ENCODE measurements at regions not wholly inside any gene's neighbourhood (a gene's known extent, or its start where the extent isn't known, plus 50 kb on each side); places are given as distances from the start of the nearest gene placed in this dataset.
A peak's percentile ranks its signal among the peaks of the same experiment; 100 is the strongest.

DNA sequence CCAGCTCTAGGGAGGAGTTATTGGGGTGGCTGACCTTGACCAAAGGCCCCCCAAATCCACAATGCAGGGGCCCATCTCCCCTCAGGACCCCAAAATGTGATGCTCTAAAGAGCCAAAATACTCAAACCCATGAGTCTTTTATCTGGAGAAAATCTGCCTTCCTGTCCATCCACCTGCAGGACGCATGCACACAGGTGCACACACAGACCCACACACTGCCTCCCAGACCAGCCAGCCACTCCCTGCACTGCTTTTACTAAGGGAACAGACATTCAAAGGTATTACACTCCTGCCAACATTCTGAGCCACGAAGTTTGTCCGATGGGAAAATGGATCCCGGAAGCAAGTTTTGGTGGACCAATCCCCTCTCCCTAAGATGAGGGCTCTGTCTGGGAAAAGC, 76.1 kb upstream of the CDH5 start:
- Histone ChIP-seq H3K36me3 (no peaks in the 10 kb centered on the region), H3K9me3 (no peaks in the 10 kb centered on the region), H3K27ac (no peak overlapping the region), H3K4me3 (no peak overlapping the region), H3K4me1 (no peaks in the 10 kb centered on the region), H3K27me3 (peaks cover 3% of the 10 kb centered on the region)
- 96% methylated on average over 4 of the region's 4 CpGs for WGBS
- peak in 1 of 2 donors; percentile 41 for DNase-seq (ENCODE audit: low spot score in 2 of 2)
- TF ChIP-seq POLR2A (IDR thresholded peaks at IDR 0.05) (no peak), EP300 (IDR thresholded peaks at IDR 0.05) (no peak), POLR2AphosphoS5 (IDR thresholded peaks at IDR 0.05) (no peak)
- TF ChIP-seq, protein P1, sequence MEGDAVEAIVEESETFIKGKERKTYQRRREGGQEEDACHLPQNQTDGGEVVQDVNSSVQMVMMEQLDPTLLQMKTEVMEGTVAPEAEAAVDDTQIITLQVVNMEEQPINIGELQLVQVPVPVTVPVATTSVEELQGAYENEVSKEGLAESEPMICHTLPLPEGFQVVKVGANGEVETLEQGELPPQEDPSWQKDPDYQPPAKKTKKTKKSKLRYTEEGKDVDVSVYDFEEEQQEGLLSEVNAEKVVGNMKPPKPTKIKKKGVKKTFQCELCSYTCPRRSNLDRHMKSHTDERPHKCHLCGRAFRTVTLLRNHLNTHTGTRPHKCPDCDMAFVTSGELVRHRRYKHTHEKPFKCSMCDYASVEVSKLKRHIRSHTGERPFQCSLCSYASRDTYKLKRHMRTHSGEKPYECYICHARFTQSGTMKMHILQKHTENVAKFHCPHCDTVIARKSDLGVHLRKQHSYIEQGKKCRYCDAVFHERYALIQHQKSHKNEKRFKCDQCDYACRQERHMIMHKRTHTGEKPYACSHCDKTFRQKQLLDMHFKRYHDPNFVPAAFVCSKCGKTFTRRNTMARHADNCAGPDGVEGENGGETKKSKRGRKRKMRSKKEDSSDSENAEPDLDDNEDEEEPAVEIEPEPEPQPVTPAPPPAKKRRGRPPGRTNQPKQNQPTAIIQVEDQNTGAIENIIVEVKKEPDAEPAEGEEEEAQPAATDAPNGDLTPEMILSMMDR (IDR thresholded peaks at IDR 0.05), result no peak

DNA sequence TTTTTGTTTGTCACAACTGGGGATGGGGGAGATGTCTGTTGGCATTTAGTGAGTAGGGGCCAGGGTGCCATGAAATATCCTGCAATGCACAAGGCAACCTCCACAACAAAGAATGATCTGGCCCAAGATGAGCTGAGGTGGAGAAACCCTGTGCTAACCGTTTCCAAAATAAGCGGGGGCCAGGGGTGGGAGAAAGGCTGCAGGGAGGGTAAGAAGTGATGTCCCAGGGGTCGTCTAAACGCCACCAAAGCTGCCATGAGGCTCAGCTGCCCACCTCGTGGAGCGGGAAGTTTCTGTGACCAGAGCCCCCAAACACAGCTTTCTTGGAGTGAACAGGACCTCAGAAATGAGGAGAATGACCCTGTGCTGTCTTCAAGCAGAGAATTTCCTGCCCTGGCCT, 76.5 kb upstream of the CDH5 start:
- H3K27ac ChIP-seq, result no peak overlapping the region
- H3K4me1 ChIP-seq, result no peaks in the 10 kb centered on the region
- TF ChIP-seq, protein P1 (IDR thresholded peaks at IDR 0.05), result no peak
- TF ChIP-seq POLR2A (IDR thresholded peaks at IDR 0.05) (no peak), POLR2AphosphoS5 (IDR thresholded peaks at IDR 0.05) (no peak), EP300 (IDR thresholded peaks at IDR 0.05) (no peak)
- peak in 1 of 2 donors; percentile 45 for DNase-seq (ENCODE audit: low spot score in 2 of 2)
- H3K4me3 ChIP-seq, result no peak overlapping the region
- peaks cover 3% of the 10 kb centered on the region for H3K27me3 ChIP-seq
- no peaks in the 10 kb centered on the region for H3K9me3 ChIP-seq
- 86% methylated on average over 6 of the region's 6 CpGs for WGBS
- H3K36me3 ChIP-seq, result no peaks in the 10 kb centered on the region

DNA sequence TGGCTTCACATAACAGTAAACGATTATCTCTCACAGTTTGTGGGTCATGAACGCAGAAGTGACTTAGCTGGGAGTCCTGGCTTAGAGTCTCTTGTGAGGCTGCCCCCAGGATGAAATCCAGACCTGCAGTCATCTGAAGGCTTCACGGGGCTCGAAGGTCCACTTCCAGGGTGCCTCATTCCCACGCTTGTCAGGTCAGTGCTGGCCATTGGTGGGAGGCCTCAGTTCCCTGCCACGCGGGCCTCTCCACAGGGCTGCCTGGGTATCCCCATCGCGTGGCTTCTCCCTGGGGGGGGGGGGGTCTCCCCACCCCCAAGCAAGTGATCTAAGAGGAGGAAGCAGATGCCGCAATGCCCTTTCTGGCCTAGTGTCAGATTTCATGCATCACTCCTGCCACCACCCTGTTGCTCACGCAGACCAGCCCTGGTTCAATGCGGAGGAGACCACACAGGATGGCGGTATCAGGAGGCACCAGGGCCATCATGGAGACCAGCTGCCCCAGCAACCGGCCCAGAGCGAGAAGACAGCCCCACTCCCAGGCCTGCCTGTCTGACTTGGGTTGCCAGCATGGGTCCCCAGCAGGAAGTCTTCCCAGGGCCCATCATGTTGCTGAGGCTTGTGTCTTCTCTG, 77.3 kb upstream of the CDH5 start:
- 88% methylated on average over 4 of the region's 15 CpGs for WGBS
- Histone ChIP-seq H3K4me1 (no peaks in the 10 kb centered on the region), H3K4me3 (no peak overlapping the region), H3K27me3 (peaks cover 3% of the 10 kb centered on the region), H3K9me3 (no peaks in the 10 kb centered on the region), H3K27ac (no peak overlapping the region), H3K36me3 (no peaks in the 10 kb centered on the region)
- TF ChIP-seq POLR2AphosphoS5 (IDR thresholded peaks at IDR 0.05), result no peak
- TF ChIP-seq EP300 (IDR thresholded peaks at IDR 0.05), result no peak
- TF ChIP-seq POLR2A (IDR thresholded peaks at IDR 0.05), result no peak
- TF ChIP-seq, protein P1 (IDR thresholded peaks at IDR 0.05), result no peak
- peak in 1 of 2 donors; percentile 64 for DNase-seq (ENCODE audit: low spot score in 2 of 2)

DNA sequence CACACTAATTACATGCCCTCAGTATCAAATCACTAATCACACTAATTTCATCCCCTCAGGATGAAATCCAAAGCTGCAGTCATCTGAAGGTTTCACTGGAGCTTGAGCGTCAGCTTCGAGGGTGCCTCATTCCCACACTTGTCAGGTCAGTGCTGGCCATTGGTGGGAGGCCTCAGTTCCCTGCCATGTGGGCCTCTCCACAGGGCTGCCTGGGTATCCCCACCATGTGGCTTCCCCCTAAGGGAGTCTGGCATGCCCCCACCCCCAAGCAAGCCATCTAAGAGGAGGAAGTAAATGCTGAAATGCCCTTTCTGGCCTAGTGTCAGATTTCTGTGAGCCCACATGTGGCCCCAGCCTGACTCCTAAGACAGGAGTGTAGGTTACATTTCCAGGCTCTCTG, 78.6 kb upstream of the CDH5 start:
- Histone ChIP-seq H3K27ac (no peak overlapping the region), H3K4me1 (no peaks in the 10 kb centered on the region), H3K27me3 (no peaks in the 10 kb centered on the region), H3K9me3 (no peaks in the 10 kb centered on the region), H3K36me3 (no peaks in the 10 kb centered on the region), H3K4me3 (no peak overlapping the region)
- TF ChIP-seq, protein P1 (IDR thresholded peaks at IDR 0.05), result no peak
- 100% methylated on average over 2 of the region's 2 CpGs for WGBS
- peak in 1 of 2 donors; percentile 65 for DNase-seq (ENCODE audit: low spot score in 2 of 2)

DNA sequence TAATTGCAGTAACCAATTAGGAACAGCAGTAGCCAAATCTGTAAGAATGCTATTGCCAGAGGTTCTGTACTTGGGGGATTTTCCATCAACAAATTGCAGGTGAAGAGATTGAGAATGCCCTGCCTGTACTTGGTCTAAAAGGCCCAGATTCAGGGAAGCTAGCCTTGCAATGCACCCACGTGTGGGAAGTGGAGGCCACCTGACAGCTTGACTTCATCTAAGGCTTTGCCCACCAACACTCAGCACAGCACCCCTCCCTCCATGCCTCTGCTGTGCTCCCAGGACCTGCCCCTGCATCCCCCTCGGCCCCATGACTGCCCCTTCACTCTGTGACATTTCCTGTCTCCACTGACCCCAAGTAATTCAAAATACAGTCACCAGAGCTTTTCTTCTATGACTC, 79.1 kb upstream of the CDH5 start:
- DNase-seq (ENCODE audit: low spot score in 2 of 2), result no peak

More for the DNA sequence above, 79.1 kb upstream of the CDH5 start:
- H3K36me3 ChIP-seq, result no peaks in the 10 kb centered on the region
- TF ChIP-seq, protein P1 (IDR thresholded peaks at IDR 0.05), result no peak
- TF ChIP-seq POLR2A (IDR thresholded peaks at IDR 0.05), result no peak
- no peak for TF ChIP-seq POLR2AphosphoS5 (IDR thresholded peaks at IDR 0.05)
- no peak for TF ChIP-seq EP300 (IDR thresholded peaks at IDR 0.05)
- H3K27ac ChIP-seq, result no peak overlapping the region
- H3K27me3 ChIP-seq, result no peaks in the 10 kb centered on the region
- H3K4me1 ChIP-seq, result no peaks in the 10 kb centered on the region
- 58% methylated on average over 2 of the region's 2 CpGs for WGBS
- H3K4me3 ChIP-seq, result no peak overlapping the region
- no peaks in the 10 kb centered on the region for H3K9me3 ChIP-seq

Data from suprapubic skin (tissue), 4 donors.